WERI-Rb-1 (cell line): ENCODE measurements at regions not wholly inside any gene's neighbourhood (a gene's known extent, or its start where the extent isn't known, plus 50 kb on each side); places are given as distances from the start of the nearest gene placed in this dataset.
"Not testable (repeated sequence)": the region's sequence is repeated elsewhere in the genome, so short reads cannot be mapped to it uniquely, and the experiment has no call there.

Experiments used
- DNase-seq: peaks from one replicate; pipeline ENCODE4 v3.0.0-alpha.2; 2020
- H3K27ac ChIP-seq: fragments of 250-450 bp; sonication (Bioruptor Pico); 2 replicates; pipeline ENCODE4 v1.5.1; 2020; ENCODE audit warnings: mild to moderate bottlenecking, moderate library complexity
- H3K27me3 ChIP-seq: fragments of 250-450 bp; sonication (Bioruptor Pico); 2 replicates; pipeline ENCODE4 v1.5.1; 2021; ENCODE audit warnings: mild to moderate bottlenecking, low read depth, moderate library complexity; ENCODE audit not compliant: insufficient read depth, severe bottlenecking
- H3K36me3 ChIP-seq: fragments of 250-450 bp; sonication (Bioruptor Pico); 2 replicates; pipeline ENCODE4 v1.5.1; 2020; ENCODE audit warnings: mild to moderate bottlenecking, moderate library complexity
- H3K4me3 ChIP-seq: 2 replicates; pipeline ENCODE4 v1.5.1; 2011; ENCODE audit warnings: low read depth, mild to moderate bottlenecking, control low read depth, low read length
- H3K9me3 ChIP-seq: fragments of 250-450 bp; sonication (Bioruptor Pico); 2 replicates; pipeline ENCODE4 v1.5.1; 2021; ENCODE audit warnings: mild to moderate bottlenecking, moderate library complexity; ENCODE audit not compliant: severe bottlenecking
- TF ChIP-seq, protein P1 (sequence below): IDR thresholded peaks from 2 replicates; pipeline ENCODE4 v1.5.1; 2011; ENCODE audit warnings: low read depth, mild to moderate bottlenecking, control low read depth, inconsistent platforms, low read length

- Histone ChIP-seq H3K4me3 (no peak overlapping the region), H3K27ac (no peak overlapping the region), H3K27me3 (no peaks in the 10 kb centered on the region), H3K36me3 (no peaks in the 10 kb centered on the region), H3K9me3 (no peaks in the 10 kb centered on the region)
- no peak for DNase-seq
- TF ChIP-seq, protein P1, sequence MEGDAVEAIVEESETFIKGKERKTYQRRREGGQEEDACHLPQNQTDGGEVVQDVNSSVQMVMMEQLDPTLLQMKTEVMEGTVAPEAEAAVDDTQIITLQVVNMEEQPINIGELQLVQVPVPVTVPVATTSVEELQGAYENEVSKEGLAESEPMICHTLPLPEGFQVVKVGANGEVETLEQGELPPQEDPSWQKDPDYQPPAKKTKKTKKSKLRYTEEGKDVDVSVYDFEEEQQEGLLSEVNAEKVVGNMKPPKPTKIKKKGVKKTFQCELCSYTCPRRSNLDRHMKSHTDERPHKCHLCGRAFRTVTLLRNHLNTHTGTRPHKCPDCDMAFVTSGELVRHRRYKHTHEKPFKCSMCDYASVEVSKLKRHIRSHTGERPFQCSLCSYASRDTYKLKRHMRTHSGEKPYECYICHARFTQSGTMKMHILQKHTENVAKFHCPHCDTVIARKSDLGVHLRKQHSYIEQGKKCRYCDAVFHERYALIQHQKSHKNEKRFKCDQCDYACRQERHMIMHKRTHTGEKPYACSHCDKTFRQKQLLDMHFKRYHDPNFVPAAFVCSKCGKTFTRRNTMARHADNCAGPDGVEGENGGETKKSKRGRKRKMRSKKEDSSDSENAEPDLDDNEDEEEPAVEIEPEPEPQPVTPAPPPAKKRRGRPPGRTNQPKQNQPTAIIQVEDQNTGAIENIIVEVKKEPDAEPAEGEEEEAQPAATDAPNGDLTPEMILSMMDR = no peak
Observed at GRCh38 chr5:106639488-106639887, 1031.2 kb downstream of the EFNA5 start.

- Histone ChIP-seq H3K36me3 (no peaks in the 10 kb centered on the region), H3K27ac (no peak overlapping the region), H3K9me3 (no peaks in the 10 kb centered on the region), H3K27me3 (no peaks in the 10 kb centered on the region), H3K4me3 (no peak overlapping the region)
- TF ChIP-seq, protein P1 = no peak
- no peak for DNase-seq
Observed at GRCh38 chr5:106637275-106637674, 1033.5 kb downstream of the EFNA5 start.

DNA sequence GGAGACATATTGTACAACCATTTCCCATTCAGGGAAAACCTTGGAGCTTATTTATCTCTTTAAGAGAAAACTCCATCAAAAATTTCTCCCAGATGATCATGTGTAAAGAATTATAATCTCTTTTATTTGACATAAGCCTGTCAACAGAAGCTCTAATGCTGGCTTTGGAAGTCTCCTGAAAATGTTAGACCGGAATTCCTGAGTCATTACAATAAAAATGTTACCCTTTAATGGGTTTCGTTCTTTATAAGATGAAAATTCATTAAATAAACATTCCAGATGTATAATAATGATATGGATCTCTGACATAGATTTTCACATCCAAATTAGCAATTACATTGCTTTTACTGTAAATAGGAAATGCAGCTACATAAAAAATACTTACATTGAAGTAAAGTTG, 1036.4 kb downstream of the EFNA5 start:
- Histone ChIP-seq H3K36me3 (no peaks in the 10 kb centered on the region), H3K9me3 (no peaks in the 10 kb centered on the region), H3K27me3 (no peaks in the 10 kb centered on the region), H3K27ac (no peak overlapping the region), H3K4me3 (no peak overlapping the region)
- no peak for DNase-seq
- TF ChIP-seq, protein P1 = no peak

- TF ChIP-seq, protein P1 = no peak
- Histone ChIP-seq H3K36me3 (no peaks in the 10 kb centered on the region), H3K4me3 (no peak overlapping the region), H3K27ac (no peak overlapping the region), H3K27me3 (no peaks in the 10 kb centered on the region), H3K9me3 (no peaks in the 10 kb centered on the region)
- DNase-seq = no peak
Observed at GRCh38 chr5:106633825-106634224, 1036.9 kb downstream of the EFNA5 start.

GRCh38 chr5:106628456-106628855, 1042.3 kb downstream of the EFNA5 start:
- not testable (repeated sequence) for H3K9me3 ChIP-seq, H3K27me3 ChIP-seq, H3K36me3 ChIP-seq, H3K27ac ChIP-seq, DNase-seq, H3K4me3 ChIP-seq

DNA sequence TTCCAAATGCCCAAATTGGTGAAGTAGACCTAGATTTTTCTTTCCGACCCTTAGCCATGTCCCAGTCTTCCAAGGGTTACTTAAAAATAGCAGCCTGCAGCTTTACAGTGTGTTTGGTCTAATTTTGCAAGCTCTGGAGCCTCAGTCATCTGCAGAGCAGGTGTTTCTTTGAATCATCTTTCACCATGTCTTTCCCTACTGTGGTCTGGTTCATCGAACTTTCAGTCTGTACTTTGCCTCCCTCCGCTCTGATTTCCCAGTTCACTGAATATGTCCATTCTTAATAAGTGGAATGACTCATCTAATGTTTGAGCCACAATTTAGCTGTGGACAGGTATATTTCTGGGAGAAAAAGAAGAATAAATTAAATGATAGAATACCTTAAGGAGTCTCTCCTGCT, 1060.7 kb downstream of the EFNA5 start:
- no peak for DNase-seq
- no peak overlapping the region for H3K4me3 ChIP-seq
- H3K27me3 ChIP-seq = no peaks in the 10 kb centered on the region
- H3K9me3 ChIP-seq = no peaks in the 10 kb centered on the region
- no peaks in the 10 kb centered on the region for H3K36me3 ChIP-seq
- TF ChIP-seq, protein P1 = no peak
- no peak overlapping the region for H3K27ac ChIP-seq
